B cell (primary cell): ENCODE measurements at regions not wholly inside any gene's neighbourhood (a gene's known extent, or its start where the extent isn't known, plus 50 kb on each side); places are given as distances from the start of the nearest gene placed in this dataset.

Experiments used
- CTCF ChIP-seq: fragments of 200-600 bp; IDR thresholded peaks from one replicate; pipeline ENCODE4 v1.8.0; 2022; ENCODE audit warnings: antibody characterized with exemption, mild to moderate bottlenecking
- EZH2 ChIP-seq: IDR thresholded peaks from 2 replicates; pipeline ENCODE4 v1.6.1; 2012; ENCODE audit warnings: borderline replicate concordance, low read depth, mild to moderate bottlenecking, moderate library complexity, low read length; ENCODE audit not compliant: insufficient read depth, poor library complexity, severe bottlenecking

GRCh38 chr2:41846962-41847361 lies 200.9 kb upstream of the PKDCC start:
- TF ChIP-seq CTCF = no peak
- no peak for TF ChIP-seq EZH2
